ENCODE measurements at regions not wholly inside any gene's neighbourhood (a gene's known extent, or its start where the extent isn't known, plus 50 kb on each side); places are given as distances from the start of the nearest gene placed in this dataset.

GRCh38 chr2:198788676-198789075 is 669.1 kb downstream of the SATB2 start:
- no peak for TF ChIP-seq EZH2 (IDR thresholded peaks at IDR 0.05; ENCODE audit: low read length)
- no peak for TF ChIP-seq CTCF (optimal IDR thresholded peaks at IDR 0.05 in 1 of 3, IDR thresholded peaks at IDR 0.05 in 1 of 3, conservative IDR thresholded peaks at IDR 0.05 in 1 of 3; ENCODE audit: extremely low read depth in 1 of 3, insufficient read depth in 2 of 3, low read length in 3 of 3)

All from keratinocyte (primary cell).